Duodenal mucosa (tissue), 2 donors: ENCODE measurements at regions not wholly inside any gene's neighbourhood (a gene's known extent, or its start where the extent isn't known, plus 50 kb on each side); places are given as distances from the start of the nearest gene placed in this dataset.

ENCODE experiments used
- H3K27ac ChIP-seq: one replicate; pipeline ENCODE4 v1.7.0; 2013; ENCODE audit warnings: low read depth, low read length
- H3K27me3 ChIP-seq, 2 donors: one replicate each; pipeline ENCODE4 v1.7.0; 2013; ENCODE audit warnings: low read length in 2 of 2, control low read depth in 1 of 2; ENCODE audit not compliant: insufficient read depth in 2 of 2, control insufficient read depth in 1 of 2
- H3K36me3 ChIP-seq, 2 donors: one replicate each; pipeline ENCODE4 v1.7.0; 2013; ENCODE audit warnings: low read length in 2 of 2, control low read depth in 1 of 2; ENCODE audit not compliant: insufficient read depth in 2 of 2, control insufficient read depth in 1 of 2
- H3K4me1 ChIP-seq, 2 donors: one replicate each; pipeline ENCODE4 v1.7.0; 2013; ENCODE audit warnings: low read length in 2 of 2, control low read depth in 1 of 2; ENCODE audit not compliant: insufficient read depth in 2 of 2, control insufficient read depth in 1 of 2
- H3K4me3 ChIP-seq, 2 donors: one replicate each; pipeline ENCODE4 v1.7.0; 2013; ENCODE audit warnings: low read length in 2 of 2, low read depth in 1 of 2
- H3K9ac ChIP-seq, 2 donors: one replicate each; pipeline ENCODE4 v1.7.0; 2013; ENCODE audit warnings: low read length in 2 of 2, low read depth in 1 of 2
- H3K9me3 ChIP-seq, 2 donors: one replicate each; pipeline ENCODE4 v1.7.0; 2013; ENCODE audit warnings: low read length in 2 of 2, control low read depth in 1 of 2; ENCODE audit not compliant: control insufficient read depth in 1 of 2

DNA sequence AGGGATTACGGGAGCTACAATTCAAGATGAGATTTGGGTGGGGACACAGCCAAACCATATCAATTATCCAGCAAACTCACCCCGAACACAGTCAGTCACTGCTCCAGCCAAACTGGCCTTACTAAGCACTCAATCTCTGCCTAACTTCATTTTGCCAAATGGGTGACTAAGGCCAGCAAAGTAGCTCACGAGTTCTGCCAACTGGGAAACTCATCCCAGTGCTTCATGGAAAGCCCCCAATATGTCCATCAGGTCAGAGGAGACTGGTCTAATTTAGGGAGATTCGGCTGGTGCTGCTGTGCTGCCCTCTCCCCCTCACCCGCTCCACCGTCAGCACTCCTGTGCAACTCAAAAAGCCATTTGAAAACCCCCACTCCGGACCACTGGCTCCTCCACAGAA is 324.0 kb downstream of the FOXO1 start:
- no peak overlapping the region for H3K27ac ChIP-seq
- peaks cover 31 to 34% of the 10 kb centered on the region in 2 donors for H3K4me1 ChIP-seq
- no peaks in the 10 kb centered on the region for H3K27me3 ChIP-seq
- no peak overlapping the region for H3K9ac ChIP-seq
- H3K36me3 ChIP-seq = no peaks in the 10 kb centered on the region
- no peaks in the 10 kb centered on the region for H3K9me3 ChIP-seq
- H3K4me3 ChIP-seq = no peak overlapping the region

DNA sequence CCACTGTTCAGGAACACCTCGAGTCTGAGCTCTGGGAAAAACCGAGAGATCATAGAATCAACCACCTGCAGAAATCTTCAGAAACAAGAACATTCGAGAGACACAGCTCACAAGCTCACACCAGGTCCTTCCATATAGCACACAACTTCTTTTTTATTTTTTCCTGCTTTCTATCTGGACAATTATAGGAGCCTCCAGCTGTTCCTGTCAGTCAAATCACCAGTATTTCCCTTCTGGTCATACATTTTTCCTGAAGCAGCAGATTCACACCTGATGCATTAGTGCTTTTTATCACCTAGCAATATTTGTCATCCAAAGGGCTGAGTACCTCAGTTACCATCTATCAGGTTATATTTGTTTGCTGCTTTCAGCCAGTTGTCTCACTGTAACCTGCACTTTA is 323.5 kb downstream of the FOXO1 start:
- Histone ChIP-seq H3K9me3 (no peaks in the 10 kb centered on the region), H3K27ac (no peak overlapping the region), H3K27me3 (no peaks in the 10 kb centered on the region), H3K36me3 (no peaks in the 10 kb centered on the region), H3K4me1 (peaks cover 31 to 34% of the 10 kb centered on the region in 2 donors), H3K4me3 (no peak overlapping the region), H3K9ac (no peak overlapping the region)

DNA sequence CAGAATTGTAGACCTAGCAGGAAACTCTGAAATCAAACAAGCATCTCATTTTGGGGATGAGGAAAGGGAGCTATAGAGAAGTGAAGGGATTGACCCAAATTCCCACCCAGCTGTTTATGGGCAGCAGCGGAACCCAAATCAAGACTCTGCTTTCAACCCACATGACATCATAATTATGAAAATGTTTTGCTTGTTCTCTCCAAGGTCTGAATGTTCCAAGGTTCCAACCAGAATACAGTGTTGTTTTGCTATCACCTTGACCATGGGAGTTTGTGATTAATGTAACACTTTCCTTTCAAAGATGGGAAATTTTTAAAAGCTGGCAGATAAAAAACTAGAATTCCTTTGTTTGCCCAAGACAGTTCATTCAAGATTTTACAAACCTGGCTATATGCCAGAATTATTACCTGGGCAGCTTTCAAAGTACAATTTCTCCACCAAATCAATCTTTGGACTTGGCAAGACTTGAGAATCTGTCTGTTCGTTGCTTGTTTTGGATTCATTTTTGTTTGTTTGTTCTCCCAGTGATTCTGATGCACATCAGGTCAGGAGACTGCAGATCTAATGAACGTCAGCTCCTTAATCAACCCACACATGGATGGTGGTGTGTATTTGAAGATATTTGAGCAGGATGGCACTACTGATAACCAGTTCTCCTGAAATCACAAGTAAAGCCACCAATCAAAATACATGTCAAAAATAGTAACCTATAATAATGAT is 322.7 kb downstream of the FOXO1 start:
- Histone ChIP-seq H3K27me3 (no peaks in the 10 kb centered on the region), H3K4me3 (no peak overlapping the region), H3K27ac (no peak overlapping the region), H3K36me3 (no peaks in the 10 kb centered on the region), H3K4me1 (peaks cover 31 to 34% of the 10 kb centered on the region in 2 donors), H3K9me3 (no peaks in the 10 kb centered on the region), H3K9ac (no peak overlapping the region)

DNA sequence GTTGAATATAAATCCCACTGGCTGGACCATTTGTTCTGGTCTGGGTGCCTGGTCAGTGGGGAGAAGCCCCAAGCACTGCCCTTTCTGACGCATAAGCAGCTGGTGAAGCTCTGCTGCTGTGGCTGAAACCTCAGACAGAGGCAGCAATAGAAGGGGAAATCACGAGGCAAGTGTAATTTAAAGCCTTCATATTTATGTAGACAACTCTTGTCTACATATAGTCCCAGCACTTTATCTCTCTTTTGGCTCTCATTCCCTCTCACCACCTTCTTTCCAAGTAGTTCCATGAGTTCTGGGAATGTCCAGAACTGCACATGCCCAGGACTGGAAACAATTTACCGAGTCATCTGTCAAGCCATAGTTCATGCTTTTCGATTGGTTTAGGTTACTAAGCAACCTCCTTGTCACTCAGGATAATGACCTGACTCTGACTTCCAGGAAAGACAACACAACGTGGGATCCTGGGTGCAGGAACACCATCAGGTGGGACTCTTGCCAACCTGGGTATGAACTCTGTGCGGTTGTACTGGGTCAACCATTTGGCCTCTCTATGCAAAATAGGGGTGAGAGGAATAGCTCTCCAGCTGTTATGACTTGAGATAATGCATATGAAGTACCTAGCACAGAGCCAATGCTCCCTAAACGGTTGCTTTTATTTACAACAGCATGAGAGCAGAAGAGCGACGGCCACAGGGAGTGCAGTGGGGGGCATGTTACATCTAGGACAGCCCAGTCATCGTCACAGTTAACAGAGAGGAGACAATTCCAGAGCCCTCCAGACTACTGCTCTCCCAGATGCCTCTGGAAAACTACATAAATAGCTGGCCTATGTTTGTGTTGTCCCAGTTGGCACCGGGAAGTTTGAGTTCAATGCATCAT is 321.9 kb downstream of the FOXO1 start:
- H3K4me3 ChIP-seq = no peak overlapping the region
- no peaks in the 10 kb centered on the region for H3K36me3 ChIP-seq
- H3K4me1 ChIP-seq = peaks cover 31 to 34% of the 10 kb centered on the region in 2 donors
- no peak overlapping the region for H3K27ac ChIP-seq
- H3K27me3 ChIP-seq = no peaks in the 10 kb centered on the region
- no peak overlapping the region for H3K9ac ChIP-seq
- no peaks in the 10 kb centered on the region for H3K9me3 ChIP-seq

DNA sequence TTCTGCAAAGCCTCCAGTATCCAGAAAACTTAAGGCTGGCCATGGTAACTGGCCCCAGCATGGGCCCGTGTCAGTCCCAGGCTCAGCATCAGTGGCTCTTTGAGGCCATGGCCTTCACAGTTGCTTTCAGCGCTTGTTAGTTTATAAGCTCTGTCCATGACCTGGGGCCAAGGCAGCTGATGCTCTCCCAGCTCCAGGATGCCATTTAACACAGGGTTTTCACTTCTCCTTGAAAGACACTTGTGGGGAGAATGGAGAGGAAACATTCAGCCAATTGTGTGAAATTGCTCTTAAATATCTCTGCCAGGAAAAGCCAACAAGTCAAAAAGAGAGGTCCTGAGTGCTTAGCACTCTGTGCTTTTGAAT is 321.3 kb downstream of the FOXO1 start:
- Histone ChIP-seq H3K9ac (no peak overlapping the region), H3K27me3 (no peaks in the 10 kb centered on the region), H3K27ac (no peak overlapping the region), H3K9me3 (no peaks in the 10 kb centered on the region), H3K4me3 (no peak overlapping the region), H3K36me3 (no peaks in the 10 kb centered on the region), H3K4me1 (peaks cover 31 to 34% of the 10 kb centered on the region in 2 donors)

DNA sequence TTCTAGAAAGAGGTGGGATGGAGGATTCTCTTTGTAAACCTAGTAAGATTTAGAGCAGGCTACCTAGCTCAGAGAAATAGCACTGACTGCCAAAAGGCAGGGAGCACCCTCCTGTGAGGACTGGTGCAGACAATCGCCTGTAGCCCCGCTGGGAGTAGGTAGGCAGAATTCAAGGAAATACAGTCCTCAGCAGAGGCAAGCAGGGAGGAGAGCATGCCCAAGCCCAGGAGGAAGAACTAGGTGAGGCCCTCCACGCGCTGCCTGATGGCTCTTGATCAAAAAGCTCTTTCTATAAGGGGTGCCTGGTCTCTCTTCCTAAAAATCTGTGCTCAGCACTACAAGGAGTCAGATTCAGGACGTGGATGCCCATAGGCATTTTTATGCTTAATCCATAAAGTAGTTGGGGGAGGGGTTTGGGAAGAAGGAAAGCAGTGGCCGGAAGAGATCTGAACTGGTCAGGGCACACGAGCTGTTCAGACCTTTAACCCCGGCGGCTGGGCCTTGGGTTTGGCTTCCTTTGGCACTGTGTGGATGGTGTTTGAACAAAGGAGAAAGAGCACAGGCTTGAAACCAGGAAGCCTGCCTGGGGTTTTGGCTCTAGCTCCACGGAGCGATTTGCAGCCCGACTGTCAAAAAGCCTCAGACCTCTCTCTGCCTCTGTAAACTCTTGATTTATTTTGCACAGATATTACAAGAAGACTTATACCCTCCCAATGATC is 320.6 kb downstream of the FOXO1 start:
- H3K9ac ChIP-seq = no peak overlapping the region
- H3K27me3 ChIP-seq = no peaks in the 10 kb centered on the region
- H3K9me3 ChIP-seq = no peaks in the 10 kb centered on the region
- H3K27ac ChIP-seq = no peak overlapping the region
- H3K36me3 ChIP-seq = no peaks in the 10 kb centered on the region
- H3K4me3 ChIP-seq = no peak overlapping the region
- H3K4me1 ChIP-seq = peaks cover 31 to 34% of the 10 kb centered on the region in 2 donors

DNA sequence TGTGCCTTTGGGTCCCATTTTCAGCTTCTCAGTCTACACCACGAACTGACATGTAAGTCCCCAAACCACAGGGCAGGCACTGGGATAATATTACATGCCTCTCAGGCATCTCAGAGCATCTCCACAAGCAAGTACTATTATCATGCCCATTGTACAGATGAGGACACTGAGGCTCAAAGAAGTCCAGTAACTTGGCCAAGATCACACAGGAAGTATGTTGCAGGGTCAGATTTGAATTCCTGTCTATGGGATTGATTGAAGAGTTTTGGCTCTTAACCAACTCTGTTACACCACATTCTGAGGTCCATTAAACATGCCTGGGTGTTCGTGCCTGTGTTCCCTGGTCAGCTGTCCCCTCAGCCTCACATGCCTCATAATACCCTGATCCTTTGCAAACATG is 319.8 kb downstream of the FOXO1 start:
- no peaks in the 10 kb centered on the region for H3K36me3 ChIP-seq
- H3K4me3 ChIP-seq = no peak overlapping the region
- no peaks in the 10 kb centered on the region for H3K27me3 ChIP-seq
- no peak overlapping the region for H3K9ac ChIP-seq
- no peak overlapping the region for H3K27ac ChIP-seq
- H3K4me1 ChIP-seq = peaks cover 31 to 34% of the 10 kb centered on the region in 2 donors
- H3K9me3 ChIP-seq = no peaks in the 10 kb centered on the region

DNA sequence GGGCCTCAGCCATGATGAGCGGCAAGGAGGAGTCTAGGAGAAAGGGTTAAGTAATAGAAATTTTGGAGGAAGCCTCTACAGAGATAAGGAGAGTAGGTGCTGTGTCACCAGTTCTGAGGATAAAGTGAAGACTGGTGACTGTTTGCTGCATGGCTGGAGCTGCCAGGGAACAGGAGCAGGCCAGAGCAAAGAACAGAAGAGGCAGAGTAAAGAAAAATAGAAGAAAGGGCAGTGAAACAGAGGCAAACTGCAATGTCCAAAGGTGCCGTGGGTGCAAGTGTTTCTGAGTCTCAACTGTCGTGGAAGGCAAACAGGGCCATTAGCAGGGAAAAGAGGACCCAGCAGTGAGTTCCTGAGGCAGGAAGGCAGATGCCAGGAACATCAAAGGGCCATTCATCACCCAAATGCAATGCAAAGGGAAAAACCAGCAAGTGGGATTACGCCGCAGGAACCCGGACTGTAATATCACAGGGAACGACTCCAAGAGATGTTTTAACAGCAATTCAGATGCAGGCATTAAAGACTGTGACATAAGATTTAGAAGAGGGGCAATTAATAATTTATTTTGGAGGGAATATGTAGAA is 318.3 kb downstream of the FOXO1 start:
- no peaks in the 10 kb centered on the region for H3K9me3 ChIP-seq
- H3K4me3 ChIP-seq = no peak overlapping the region
- H3K36me3 ChIP-seq = no peaks in the 10 kb centered on the region
- no peaks in the 10 kb centered on the region for H3K27me3 ChIP-seq
- H3K27ac ChIP-seq = no peak overlapping the region
- H3K9ac ChIP-seq = no peak overlapping the region
- H3K4me1 ChIP-seq = peaks cover 31 to 34% of the 10 kb centered on the region in 2 donors

DNA sequence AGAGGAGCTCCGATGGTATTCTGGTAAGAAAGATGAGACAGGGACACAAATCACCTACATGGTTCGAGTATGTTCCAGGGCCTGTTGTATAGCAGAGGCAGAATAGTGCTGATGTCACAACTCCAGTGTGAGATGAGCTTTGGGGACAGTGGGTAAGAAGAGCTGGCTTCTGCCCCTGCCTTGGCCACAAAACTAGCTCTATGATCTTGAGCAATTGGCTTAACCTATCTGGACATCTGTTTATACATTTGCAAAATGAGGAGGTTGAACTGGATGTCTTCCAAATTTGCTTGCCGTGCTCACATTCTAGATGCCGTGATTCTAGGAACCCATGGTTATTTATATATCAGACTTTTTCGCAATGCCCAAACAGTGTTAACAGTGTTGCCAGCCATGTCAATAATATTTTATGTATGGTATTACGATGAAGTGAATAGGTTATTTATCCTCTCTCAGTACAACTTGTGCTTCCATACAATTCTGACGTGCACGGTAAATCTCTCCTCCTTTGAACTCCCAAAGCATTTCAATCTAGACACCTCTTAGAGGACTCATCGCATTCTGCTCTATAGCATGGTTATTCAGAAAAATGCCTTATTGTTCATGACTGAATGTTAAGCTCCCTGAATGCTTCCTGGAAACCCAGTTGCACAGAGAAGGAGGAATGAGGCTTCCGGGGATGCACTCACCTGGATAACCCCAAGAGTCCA is 316.0 kb downstream of the FOXO1 start:
- Histone ChIP-seq H3K9ac (no peak overlapping the region), H3K9me3 (no peaks in the 10 kb centered on the region), H3K4me1 (peaks cover 18 to 20% of the 10 kb centered on the region in 2 donors), H3K27me3 (no peaks in the 10 kb centered on the region), H3K4me3 (no peak overlapping the region), H3K27ac (no peak overlapping the region), H3K36me3 (no peaks in the 10 kb centered on the region)
